Breast epithelium (tissue), 3 donors: ENCODE measurements at regions not wholly inside any gene's neighbourhood (a gene's known extent, or its start where the extent isn't known, plus 50 kb on each side); places are given as distances from the start of the nearest gene placed in this dataset.

Experiments used
- POLR2A ChIP-seq: fragments of 450-650 bp; IDR thresholded peaks from one replicate; pipeline ENCODE4 v1.6.1; 2016; ENCODE audit warnings: antibody characterized with exemption, mild to moderate bottlenecking, moderate library complexity
- POLR2AphosphoS5 ChIP-seq, 3 donors: sonication (generic); formaldehyde crosslinking; IDR thresholded peaks; one replicate each; pipeline ENCODE4 v1.6.1; 2017; ENCODE audit warnings: antibody characterized with exemption in 3 of 3
- TF ChIP-seq, protein P1 (sequence below), 3 donors: fragments of 450-650 bp; IDR thresholded peaks; one replicate each; pipeline ENCODE4 v1.5.1; 2016 to 2017; ENCODE audit warnings: antibody characterized with exemption in 3 of 3, mild to moderate bottlenecking in 3 of 3, moderate library complexity in 3 of 3

GRCh38 chr5:167792514-167792913 is 498.9 kb upstream of the WWC1 start:
- TF ChIP-seq POLR2AphosphoS5 (IDR thresholded peaks at IDR 0.05) = no peak
- TF ChIP-seq, protein P1, sequence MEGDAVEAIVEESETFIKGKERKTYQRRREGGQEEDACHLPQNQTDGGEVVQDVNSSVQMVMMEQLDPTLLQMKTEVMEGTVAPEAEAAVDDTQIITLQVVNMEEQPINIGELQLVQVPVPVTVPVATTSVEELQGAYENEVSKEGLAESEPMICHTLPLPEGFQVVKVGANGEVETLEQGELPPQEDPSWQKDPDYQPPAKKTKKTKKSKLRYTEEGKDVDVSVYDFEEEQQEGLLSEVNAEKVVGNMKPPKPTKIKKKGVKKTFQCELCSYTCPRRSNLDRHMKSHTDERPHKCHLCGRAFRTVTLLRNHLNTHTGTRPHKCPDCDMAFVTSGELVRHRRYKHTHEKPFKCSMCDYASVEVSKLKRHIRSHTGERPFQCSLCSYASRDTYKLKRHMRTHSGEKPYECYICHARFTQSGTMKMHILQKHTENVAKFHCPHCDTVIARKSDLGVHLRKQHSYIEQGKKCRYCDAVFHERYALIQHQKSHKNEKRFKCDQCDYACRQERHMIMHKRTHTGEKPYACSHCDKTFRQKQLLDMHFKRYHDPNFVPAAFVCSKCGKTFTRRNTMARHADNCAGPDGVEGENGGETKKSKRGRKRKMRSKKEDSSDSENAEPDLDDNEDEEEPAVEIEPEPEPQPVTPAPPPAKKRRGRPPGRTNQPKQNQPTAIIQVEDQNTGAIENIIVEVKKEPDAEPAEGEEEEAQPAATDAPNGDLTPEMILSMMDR (IDR thresholded peaks at IDR 0.05) = no peak
- no peak for TF ChIP-seq POLR2A
